ENCODE measurements at regions not wholly inside any gene's neighbourhood (a gene's known extent, or its start where the extent isn't known, plus 50 kb on each side); places are given as distances from the start of the nearest gene placed in this dataset.

- Mint-ChIP-seq H3K4me3 (no peak overlapping the region), H3K9me3 (no peaks in the 10 kb centered on the region), H3K27me3 (no peaks in the 10 kb centered on the region), H3K27ac (no peak overlapping the region), H3K36me3 (ENCODE audit: low read depth) (no peaks in the 10 kb centered on the region), H3K4me1 (ENCODE audit: low read depth) (no peaks in the 10 kb centered on the region)
These were observed 1260.4 kb upstream of the ALCAM start for GRCh38 chr3:104106276-104106675.

GRCh38 chr3:104108522-104108921, 1258.2 kb upstream of the ALCAM start:
- Mint-ChIP-seq H3K27ac (no peak overlapping the region), H3K4me1 (ENCODE audit: low read depth) (no peaks in the 10 kb centered on the region), H3K36me3 (ENCODE audit: low read depth) (no peaks in the 10 kb centered on the region), H3K9me3 (peaks cover 5% of the 10 kb centered on the region), H3K27me3 (no peaks in the 10 kb centered on the region), H3K4me3 (no peak overlapping the region)

GRCh38 chr3:104126463-104126862, 1240.2 kb upstream of the ALCAM start:
- Mint-ChIP-seq H3K4me1 (ENCODE audit: low read depth) (no peaks in the 10 kb centered on the region), H3K36me3 (ENCODE audit: low read depth) (no peaks in the 10 kb centered on the region), H3K4me3 (no peak overlapping the region), H3K9me3 (peaks cover 15% of the 10 kb centered on the region), H3K27me3 (no peaks in the 10 kb centered on the region), H3K27ac (no peak overlapping the region)

- no peak overlapping the region for H3K27ac Mint-ChIP-seq
- no peaks in the 10 kb centered on the region for H3K27me3 Mint-ChIP-seq
- H3K4me3 Mint-ChIP-seq: no peak overlapping the region
- H3K4me1 Mint-ChIP-seq (ENCODE audit: low read depth): no peaks in the 10 kb centered on the region
- peaks cover 15% of the 10 kb centered on the region for H3K9me3 Mint-ChIP-seq
- H3K36me3 Mint-ChIP-seq (ENCODE audit: low read depth): no peaks in the 10 kb centered on the region
These were observed 1239.7 kb upstream of the ALCAM start for GRCh38 chr3:104126864-104127553.

GRCh38 chr3:104127830-104128229, 1238.9 kb upstream of the ALCAM start:
- Mint-ChIP-seq H3K36me3 (ENCODE audit: low read depth) (no peaks in the 10 kb centered on the region), H3K9me3 (peaks cover 15% of the 10 kb centered on the region), H3K27me3 (no peaks in the 10 kb centered on the region), H3K4me1 (ENCODE audit: low read depth) (no peaks in the 10 kb centered on the region), H3K4me3 (no peak overlapping the region), H3K27ac (no peak overlapping the region)

GRCh38 chr3:104132566-104133403, 1233.9 kb upstream of the ALCAM start:
- Mint-ChIP-seq H3K27me3 (no peaks in the 10 kb centered on the region), H3K36me3 (ENCODE audit: low read depth) (no peaks in the 10 kb centered on the region), H3K9me3 (peaks cover 18% of the 10 kb centered on the region), H3K4me1 (ENCODE audit: low read depth) (no peaks in the 10 kb centered on the region), H3K4me3 (no peak overlapping the region), H3K27ac (no peak overlapping the region)

- Mint-ChIP-seq H3K36me3 (ENCODE audit: low read depth) (no peaks in the 10 kb centered on the region), H3K27ac (no peak overlapping the region), H3K4me3 (no peak overlapping the region), H3K27me3 (no peaks in the 10 kb centered on the region), H3K4me1 (ENCODE audit: low read depth) (no peaks in the 10 kb centered on the region), H3K9me3 (peaks cover 15% of the 10 kb centered on the region)
These were observed 1233.1 kb upstream of the ALCAM start for GRCh38 chr3:104133630-104134029.

GRCh38 chr3:104137116-104137515, 1229.6 kb upstream of the ALCAM start:
- no peaks in the 10 kb centered on the region for H3K27me3 Mint-ChIP-seq
- no peak overlapping the region for H3K27ac Mint-ChIP-seq
- no peaks in the 10 kb centered on the region for H3K4me1 Mint-ChIP-seq (ENCODE audit: low read depth)
- H3K36me3 Mint-ChIP-seq (ENCODE audit: low read depth): no peaks in the 10 kb centered on the region
- no peak overlapping the region for H3K4me3 Mint-ChIP-seq
- peaks cover 3% of the 10 kb centered on the region for H3K9me3 Mint-ChIP-seq

GRCh38 chr3:104145164-104145563, 1221.5 kb upstream of the ALCAM start:
- Mint-ChIP-seq H3K36me3 (ENCODE audit: low read depth) (no peaks in the 10 kb centered on the region), H3K9me3 (no peaks in the 10 kb centered on the region), H3K27me3 (no peaks in the 10 kb centered on the region), H3K4me1 (ENCODE audit: low read depth) (no peaks in the 10 kb centered on the region), H3K4me3 (no peak overlapping the region), H3K27ac (no peak overlapping the region)

GRCh38 chr3:104149154-104149553, 1217.6 kb upstream of the ALCAM start:
- Mint-ChIP-seq H3K9me3 (no peaks in the 10 kb centered on the region), H3K27me3 (no peaks in the 10 kb centered on the region), H3K27ac (no peak overlapping the region), H3K4me1 (ENCODE audit: low read depth) (no peaks in the 10 kb centered on the region), H3K36me3 (ENCODE audit: low read depth) (no peaks in the 10 kb centered on the region), H3K4me3 (no peak overlapping the region)

- Mint-ChIP-seq H3K9me3 (no peaks in the 10 kb centered on the region), H3K36me3 (ENCODE audit: low read depth) (no peaks in the 10 kb centered on the region), H3K4me1 (ENCODE audit: low read depth) (no peaks in the 10 kb centered on the region), H3K27me3 (no peaks in the 10 kb centered on the region), H3K4me3 (no peak overlapping the region), H3K27ac (no peak overlapping the region)
These were observed 1216.0 kb upstream of the ALCAM start for GRCh38 chr3:104150724-104151123.

- no peaks in the 10 kb centered on the region for H3K27me3 Mint-ChIP-seq
- no peaks in the 10 kb centered on the region for H3K36me3 Mint-ChIP-seq (ENCODE audit: low read depth)
- H3K9me3 Mint-ChIP-seq: no peaks in the 10 kb centered on the region
- H3K4me3 Mint-ChIP-seq: no peak overlapping the region
- H3K4me1 Mint-ChIP-seq (ENCODE audit: low read depth): no peaks in the 10 kb centered on the region
- no peak overlapping the region for H3K27ac Mint-ChIP-seq
These were observed 1211.8 kb upstream of the ALCAM start for GRCh38 chr3:104154896-104155295.

GRCh38 chr3:104165866-104166265, 1200.8 kb upstream of the ALCAM start:
- no peaks in the 10 kb centered on the region for H3K27me3 Mint-ChIP-seq
- H3K4me1 Mint-ChIP-seq (ENCODE audit: low read depth): no peaks in the 10 kb centered on the region
- H3K4me3 Mint-ChIP-seq: no peak overlapping the region
- no peaks in the 10 kb centered on the region for H3K36me3 Mint-ChIP-seq (ENCODE audit: low read depth)
- no peak overlapping the region for H3K27ac Mint-ChIP-seq
- H3K9me3 Mint-ChIP-seq: peaks cover 14% of the 10 kb centered on the region

GRCh38 chr3:104168386-104168785, 1198.3 kb upstream of the ALCAM start:
- Mint-ChIP-seq H3K27me3 (no peaks in the 10 kb centered on the region), H3K4me1 (ENCODE audit: low read depth) (no peaks in the 10 kb centered on the region), H3K27ac (no peak overlapping the region), H3K9me3 (peaks cover 14% of the 10 kb centered on the region), H3K36me3 (ENCODE audit: low read depth) (no peaks in the 10 kb centered on the region), H3K4me3 (no peak overlapping the region)

- H3K4me1 Mint-ChIP-seq (ENCODE audit: low read depth): no peaks in the 10 kb centered on the region
- H3K9me3 Mint-ChIP-seq: no peaks in the 10 kb centered on the region
- H3K36me3 Mint-ChIP-seq (ENCODE audit: low read depth): no peaks in the 10 kb centered on the region
- H3K27me3 Mint-ChIP-seq: no peaks in the 10 kb centered on the region
- H3K4me3 Mint-ChIP-seq: no peak overlapping the region
- no peak overlapping the region for H3K27ac Mint-ChIP-seq
These were observed 1191.0 kb upstream of the ALCAM start for GRCh38 chr3:104175696-104176095.

Measured in stimulated activated naive CD8-positive, alpha-beta T cell treated with anti-CD3 and anti-CD28 coated beads, Interleukin-15, Interleukin-2, amounts not matched to agents 100 ng/mL and 50 ng/mL, for 24 hours (primary cell).